DND-41 (cell line): ENCODE measurements at regions not wholly inside any gene's neighbourhood (a gene's known extent, or its start where the extent isn't known, plus 50 kb on each side); places are given as distances from the start of the nearest gene placed in this dataset.

Experiments used
- ATAC-seq: fragments of 200-7000 bp; cut with Tn5 transposase; 3 replicates; pipeline ENCODE4 v1.9.1; 2021; ENCODE audit warnings: low read depth; ENCODE audit not compliant: insufficient read depth
- DNase-seq: peaks from one replicate; pipeline ENCODE4 v3.0.0-alpha.2; 2020
- H2AFZ ChIP-seq: 2 replicates; pipeline ENCODE4 v1.6.0; 2012; ENCODE audit warnings: low read depth, low read length
- H3K27ac ChIP-seq: 2 replicates; pipeline ENCODE4 v1.5.1; 2012; ENCODE audit warnings: low read length, inconsistent platforms
- H3K27me3 ChIP-seq: fragments of 200-600 bp; sonication (generic); 2 replicates; pipeline ENCODE4 v1.6.0; 2012; ENCODE audit warnings: low read length, mild to moderate bottlenecking, inconsistent platforms; ENCODE audit not compliant: insufficient read depth, poor library complexity
- H3K36me3 ChIP-seq: 2 replicates; pipeline ENCODE4 v1.5.1; 2012; ENCODE audit warnings: low read length, inconsistent platforms; ENCODE audit not compliant: insufficient read depth
- H3K4me1 ChIP-seq: 2 replicates; pipeline ENCODE4 v1.5.1; 2012; ENCODE audit warnings: mild to moderate bottlenecking, low read length; ENCODE audit not compliant: insufficient read depth
- H3K4me2 ChIP-seq: 2 replicates; pipeline ENCODE4 v1.6.0; 2012; ENCODE audit warnings: mild to moderate bottlenecking, moderate library complexity, low read length, inconsistent platforms; ENCODE audit not compliant: insufficient read depth
- H3K4me3 ChIP-seq, 2 experiments: fragments of 200-600 bp in 1 of 2; shearing (Covaris generic) in 1 of 2; 2 replicates each; pipeline ENCODE4 v1.5.1; 2012 to 2016; ENCODE audit warnings: inconsistent platforms in 2 of 2, low read length in 2 of 2, mild to moderate bottlenecking in 2 of 2, low read depth in 1 of 2, moderate library complexity in 1 of 2
- H3K79me2 ChIP-seq: 2 replicates; pipeline ENCODE4 v1.6.0; 2012; ENCODE audit warnings: low read length, inconsistent platforms; ENCODE audit not compliant: insufficient read depth
- H3K9ac ChIP-seq: 2 replicates; pipeline ENCODE4 v1.6.0; 2012; ENCODE audit warnings: low read depth, mild to moderate bottlenecking, inconsistent platforms, low read length, moderate library complexity
- H3K9me3 ChIP-seq: 2 replicates; pipeline ENCODE4 v1.5.1; 2012; ENCODE audit warnings: low read length, moderate library complexity, mild to moderate bottlenecking, inconsistent platforms; ENCODE audit not compliant: insufficient read depth, severe bottlenecking
- H4K20me1 ChIP-seq: 2 replicates; pipeline ENCODE4 v1.6.0; 2012; ENCODE audit warnings: low read length; ENCODE audit not compliant: insufficient read depth
- CTCF ChIP-seq: IDR thresholded peaks from 2 replicates; pipeline ENCODE4 v1.5.1; 2012; ENCODE audit warnings: borderline replicate concordance, low read length, moderate library complexity, mild to moderate bottlenecking; ENCODE audit not compliant: poor library complexity, severe bottlenecking; ENCODE audit errors: extremely low read depth
- EZH2 ChIP-seq: IDR thresholded peaks from 3 replicates; pipeline ENCODE4 v1.6.1; 2012; ENCODE audit warnings: borderline replicate concordance, low read depth, mild to moderate bottlenecking, moderate library complexity, low read length, inconsistent platforms; ENCODE audit not compliant: severe bottlenecking

GRCh38 chr17:13813347-13814240 is 211.9 kb upstream of the HS3ST3A1 start:
- Histone ChIP-seq H3K4me1 (no peaks in the 10 kb centered on the region), H3K36me3 (no peaks in the 10 kb centered on the region), H3K9ac (no peak overlapping the region), H3K4me3 (no peak overlapping the region), H2AFZ (no peak overlapping the region), H3K27ac (no peak overlapping the region), H4K20me1 (no peaks in the 10 kb centered on the region), H3K79me2 (no peaks in the 10 kb centered on the region), H3K9me3 (no peaks in the 10 kb centered on the region), H3K4me2 (no peak overlapping the region), H3K27me3 (no peaks in the 10 kb centered on the region)
- ATAC-seq = no peak
- no peak for DNase-seq
- TF ChIP-seq CTCF = no peak
- TF ChIP-seq EZH2 = no peak

- H2AFZ ChIP-seq = no peak overlapping the region
- H3K4me1 ChIP-seq = no peaks in the 10 kb centered on the region
- TF ChIP-seq EZH2 (no peak), CTCF (no peak)
- H3K4me3 ChIP-seq = no peak overlapping the region
- ATAC-seq (no peak), DNase-seq (no peak)
- no peaks in the 10 kb centered on the region for H3K79me2 ChIP-seq
- no peaks in the 10 kb centered on the region for H4K20me1 ChIP-seq
- no peaks in the 10 kb centered on the region for H3K27me3 ChIP-seq
- no peak overlapping the region for H3K9ac ChIP-seq
- H3K9me3 ChIP-seq = no peaks in the 10 kb centered on the region
- no peak overlapping the region for H3K27ac ChIP-seq
- H3K36me3 ChIP-seq = no peaks in the 10 kb centered on the region
- H3K4me2 ChIP-seq = no peak overlapping the region
These were observed 221.0 kb upstream of the HS3ST3A1 start for GRCh38 chr17:13822700-13823099.

GRCh38 chr17:13825526-13826040 is 223.9 kb upstream of the HS3ST3A1 start:
- Histone ChIP-seq H3K4me2 (no peak overlapping the region), H3K27ac (no peak overlapping the region), H3K79me2 (no peaks in the 10 kb centered on the region), H3K9me3 (no peaks in the 10 kb centered on the region), H4K20me1 (no peaks in the 10 kb centered on the region), H2AFZ (no peak overlapping the region), H3K9ac (no peak overlapping the region), H3K36me3 (no peaks in the 10 kb centered on the region), H3K4me1 (no peaks in the 10 kb centered on the region), H3K27me3 (no peaks in the 10 kb centered on the region), H3K4me3 (no peak overlapping the region)
- TF ChIP-seq EZH2 = no peak
- no peak for DNase-seq
- no peak for ATAC-seq

- Histone ChIP-seq H4K20me1 (no peaks in the 10 kb centered on the region), H3K4me3 (no peak overlapping the region), H3K4me2 (no peak overlapping the region), H3K9ac (no peak overlapping the region), H3K4me1 (no peaks in the 10 kb centered on the region), H3K9me3 (no peaks in the 10 kb centered on the region), H2AFZ (no peak overlapping the region), H3K36me3 (no peaks in the 10 kb centered on the region), H3K27ac (no peak overlapping the region), H3K27me3 (no peaks in the 10 kb centered on the region), H3K79me2 (no peaks in the 10 kb centered on the region)
- no peak for TF ChIP-seq CTCF
- no peak for TF ChIP-seq EZH2
- ATAC-seq (no peak), DNase-seq (no peak)
These were observed 225.4 kb upstream of the HS3ST3A1 start for GRCh38 chr17:13827118-13827517.
